ENCODE measurements at regions not wholly inside any gene's neighbourhood (a gene's known extent, or its start where the extent isn't known, plus 50 kb on each side); places are given as distances from the start of the nearest gene placed in this dataset.
"Not testable (repeated sequence)": the region's sequence is repeated elsewhere in the genome, so short reads cannot be mapped to it uniquely, and the experiment has no call there.

GRCh38 chr10:55627501-55628051 is 733.5 kb downstream of the ZWINT start:
- no peak for TF ChIP-seq CTCF (conservative IDR thresholded peaks at IDR 0.05; ENCODE audit: low read depth, low read length)
- no peak overlapping the region for H3K4me3 ChIP-seq (ENCODE audit: low read depth, low read length)
- no peak for DNase-seq (ENCODE audit: low read depth)

DNA sequence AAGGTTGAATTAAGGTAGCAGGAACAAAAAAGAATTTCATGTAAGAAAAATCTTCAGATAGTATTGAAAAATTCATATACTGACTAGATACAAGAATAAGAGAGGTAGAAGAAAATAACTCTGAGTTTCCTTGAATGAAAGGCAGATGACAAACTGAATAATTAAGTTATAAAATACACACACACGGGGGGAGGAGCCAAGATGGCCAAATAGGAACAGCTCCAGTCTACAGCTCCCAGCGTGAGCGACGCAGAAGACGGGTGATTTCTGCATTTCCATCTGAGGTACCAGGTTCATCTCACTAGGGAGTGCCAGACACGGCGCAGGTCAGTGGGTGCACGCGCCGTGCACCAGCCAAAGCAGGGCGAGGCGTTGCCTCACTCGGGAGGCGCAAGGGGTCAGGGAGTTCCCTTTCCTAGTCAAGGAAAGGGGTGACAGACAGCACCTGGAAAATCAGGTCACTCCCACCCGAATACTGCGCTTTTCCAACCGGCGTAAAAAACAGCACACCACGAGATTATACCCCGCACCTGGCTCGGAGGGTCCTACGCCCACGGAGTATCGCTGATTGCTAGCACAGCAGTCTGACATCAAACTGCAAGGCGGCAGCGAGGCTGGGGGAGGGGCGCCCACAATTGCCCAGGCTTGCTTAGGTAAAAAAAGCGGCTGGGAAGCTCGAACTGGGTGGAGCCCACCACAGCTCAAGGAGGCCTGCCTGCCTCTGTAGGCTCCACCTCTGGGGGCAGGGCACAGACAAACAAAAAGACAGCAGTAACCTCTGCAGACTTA is 759.2 kb downstream of the ZWINT start:
- H3K4me3 ChIP-seq (ENCODE audit: low read depth, low read length); DNase-seq (ENCODE audit: low read depth): not testable (repeated sequence)

DNA sequence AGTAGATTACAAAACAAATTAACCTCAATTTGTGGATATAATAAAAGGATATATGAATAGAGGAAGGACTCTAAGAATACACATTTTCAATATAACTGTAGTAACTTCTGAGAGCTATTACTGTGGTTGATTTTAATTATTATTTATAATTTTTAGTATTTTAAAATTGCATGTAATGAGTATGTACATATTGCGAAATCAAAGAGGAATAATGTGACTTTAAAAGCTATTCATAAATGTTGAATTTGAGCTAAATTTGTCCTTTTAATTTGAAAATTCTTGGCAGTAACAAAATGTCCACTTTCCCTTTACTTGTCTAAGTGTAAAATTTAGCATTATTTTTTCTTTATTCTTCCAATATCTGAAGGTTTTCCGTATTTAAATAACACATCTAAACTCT is 750.6 kb upstream of the PCDH15 start:
- DNase-seq (ENCODE audit: low read depth): no peak
- H3K4me3 ChIP-seq (ENCODE audit: low read depth, low read length): no peak overlapping the region
- no peak for TF ChIP-seq CTCF (conservative IDR thresholded peaks at IDR 0.05; ENCODE audit: low read depth, low read length)

- no peak overlapping the region for H3K4me3 ChIP-seq (ENCODE audit: low read depth, low read length)
- no peak for TF ChIP-seq CTCF (conservative IDR thresholded peaks at IDR 0.05; ENCODE audit: low read depth, low read length)
- DNase-seq (ENCODE audit: low read depth): peak; percentile 0
These were observed 749.2 kb upstream of the PCDH15 start for GRCh38 chr10:55550236-55550635.

- H3K4me3 ChIP-seq (ENCODE audit: low read depth, low read length); DNase-seq (ENCODE audit: low read depth): not testable (repeated sequence)
These were observed 736.5 kb upstream of the PCDH15 start for GRCh38 chr10:55537497-55537896.

DNA sequence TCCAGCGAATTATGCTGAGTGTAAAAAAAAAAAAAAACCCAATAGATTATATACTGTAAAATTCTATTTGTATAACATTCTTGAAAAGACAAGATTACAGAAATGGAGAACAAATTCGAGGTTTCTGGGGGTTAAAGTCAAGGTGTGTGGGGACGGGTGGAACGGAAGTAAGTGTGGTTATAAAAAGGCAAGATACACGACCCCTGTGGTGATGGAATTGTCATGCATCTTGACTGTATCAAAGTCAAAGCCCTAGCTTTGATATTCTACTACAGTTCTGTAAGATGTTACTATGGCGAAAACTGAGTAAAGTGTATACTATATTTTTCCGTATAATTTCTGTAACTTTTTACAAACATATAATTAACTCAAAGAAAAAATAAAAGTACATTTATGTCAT is 718.2 kb upstream of the PCDH15 start:
- H3K4me3 ChIP-seq (ENCODE audit: low read depth, low read length): no peak overlapping the region
- no peak for TF ChIP-seq CTCF (conservative IDR thresholded peaks at IDR 0.05; ENCODE audit: low read depth, low read length)
- no peak for DNase-seq (ENCODE audit: low read depth)

GRCh38 chr10:55518416-55518815 is 717.4 kb upstream of the PCDH15 start:
- not testable (repeated sequence) for H3K4me3 ChIP-seq (ENCODE audit: low read depth, low read length); DNase-seq (ENCODE audit: low read depth)

DNA sequence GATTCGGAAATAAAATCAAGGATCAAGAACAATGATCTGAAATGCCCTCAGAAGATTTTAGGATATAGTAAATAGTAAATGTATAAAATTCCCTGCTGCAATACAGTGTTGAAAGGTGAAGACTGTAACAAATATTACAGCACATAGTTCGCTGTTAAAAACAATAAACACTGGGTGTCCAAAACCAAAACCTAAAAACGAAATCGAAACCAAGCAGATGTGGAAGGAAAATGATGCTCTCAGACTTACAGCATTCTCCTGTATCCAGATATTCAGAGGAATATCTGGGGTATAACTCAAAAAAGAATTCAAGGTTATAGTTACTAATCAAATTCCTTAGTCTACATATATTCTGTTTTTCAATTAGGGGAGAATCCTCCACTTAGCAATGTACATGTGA is 708.1 kb upstream of the PCDH15 start:
- no peak for DNase-seq (ENCODE audit: low read depth)
- no peak for TF ChIP-seq CTCF (conservative IDR thresholded peaks at IDR 0.05; ENCODE audit: low read depth, low read length)
- H3K4me3 ChIP-seq (ENCODE audit: low read depth, low read length): no peak overlapping the region

Data from choroid plexus epithelial cell (primary cell).